GM12892 (cell line): ENCODE measurements at regions not wholly inside any gene's neighbourhood (a gene's known extent, or its start where the extent isn't known, plus 50 kb on each side); places are given as distances from the start of the nearest gene placed in this dataset.

Source experiments
- POLR2A ChIP-seq: IDR thresholded peaks from 2 replicates; pipeline ENCODE4 v1.6.1; 2011; ENCODE audit warnings: low read depth, low read length, control low read depth
- POLR2AphosphoS5 ChIP-seq: IDR thresholded peaks from 2 replicates; pipeline ENCODE4 v1.6.1; 2011; ENCODE audit warnings: low read depth, low read length, control low read depth
- TAF1 ChIP-seq: IDR thresholded peaks from 2 replicates; pipeline ENCODE4 v1.6.1; 2011; ENCODE audit warnings: low read depth, mild to moderate bottlenecking, control low read depth, low read length, borderline replicate concordance

- no peak for TF ChIP-seq POLR2A
- no peak for TF ChIP-seq POLR2AphosphoS5
- TF ChIP-seq TAF1 = no peak
Measured at GRCh38 chr6:138590796-138591709, 91.8 kb upstream of the NHSL1 start.
